T-helper 1 cell (primary cell): ENCODE measurements at regions not wholly inside any gene's neighbourhood (a gene's known extent, or its start where the extent isn't known, plus 50 kb on each side); places are given as distances from the start of the nearest gene placed in this dataset.

Source experiments
- DNase-seq, 5 donors: peaks; one replicate each; pipeline ENCODE4 v3.0.0-alpha.2; 2012 to 2020

- DNase-seq = no peak
These were observed 605.2 kb downstream of the CCDC171 start for GRCh38 chr9:16158093-16158492.

GRCh38 chr9:16161483-16161882 lies 608.6 kb downstream of the CCDC171 start:
- DNase-seq = no peak

GRCh38 chr9:16170119-16170518 lies 617.3 kb downstream of the CCDC171 start:
- no peak for DNase-seq

DNA sequence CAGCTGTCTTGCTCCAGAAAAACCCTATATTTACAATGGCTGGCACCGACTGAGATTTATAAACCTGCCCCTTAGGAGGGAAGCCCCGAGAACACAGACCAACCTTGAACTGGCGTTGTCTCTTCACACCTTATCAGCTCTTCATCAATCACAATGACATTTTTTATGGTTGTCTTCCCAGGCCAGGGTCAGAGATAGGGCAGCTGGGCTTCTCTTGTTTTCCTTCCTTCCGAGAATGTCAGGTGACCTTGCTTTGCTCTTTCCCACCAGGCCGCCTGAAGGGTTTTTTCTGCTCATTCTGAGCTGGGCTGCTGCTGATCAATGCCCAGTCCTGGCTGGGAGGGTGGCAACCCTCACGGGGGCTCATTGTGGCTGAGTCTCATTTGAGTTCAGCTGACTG lies 619.1 kb downstream of the CCDC171 start:
- DNase-seq = no peak

GRCh38 chr9:16172796-16173195 lies 620.0 kb downstream of the CCDC171 start:
- no peak for DNase-seq

DNA sequence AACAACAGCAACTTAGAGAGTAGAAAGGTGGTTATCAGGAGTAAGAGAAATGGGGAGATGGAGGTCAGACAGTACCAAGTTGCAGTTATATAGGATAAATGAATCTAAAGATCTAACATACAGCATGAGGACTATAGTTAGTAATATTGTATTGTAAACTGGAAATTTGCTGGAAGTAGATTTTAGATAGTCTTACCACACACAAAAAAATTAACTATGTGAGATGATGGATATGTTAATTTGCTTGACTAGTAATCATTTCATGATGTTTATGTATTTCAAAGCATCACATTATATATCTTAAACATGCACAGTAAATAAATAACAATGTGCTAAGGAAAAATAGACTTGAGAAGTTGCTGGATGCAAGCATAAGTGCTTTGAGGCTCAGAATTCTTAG lies 622.1 kb downstream of the CCDC171 start:
- DNase-seq = no peak

DNA sequence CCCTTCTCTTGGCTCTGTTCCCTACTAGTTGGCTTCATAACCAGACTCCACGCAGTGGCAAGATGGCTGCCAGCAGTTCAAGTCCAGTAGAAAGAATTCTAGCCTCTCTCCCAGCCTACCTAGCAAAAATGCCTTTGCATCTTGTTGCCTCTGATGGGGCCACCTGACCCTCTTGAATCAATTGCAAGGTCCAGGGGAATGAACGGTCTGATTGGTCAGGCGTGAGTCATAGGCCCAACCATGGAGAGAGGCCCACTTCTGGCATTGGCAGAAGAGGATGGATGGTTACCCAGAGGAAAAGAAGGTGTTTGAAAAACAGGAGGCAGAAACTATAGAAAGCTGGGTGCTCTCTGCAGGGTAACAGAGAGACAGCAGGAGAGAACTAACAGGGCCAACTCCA lies 622.6 kb downstream of the CCDC171 start:
- DNase-seq = no peak

DNA sequence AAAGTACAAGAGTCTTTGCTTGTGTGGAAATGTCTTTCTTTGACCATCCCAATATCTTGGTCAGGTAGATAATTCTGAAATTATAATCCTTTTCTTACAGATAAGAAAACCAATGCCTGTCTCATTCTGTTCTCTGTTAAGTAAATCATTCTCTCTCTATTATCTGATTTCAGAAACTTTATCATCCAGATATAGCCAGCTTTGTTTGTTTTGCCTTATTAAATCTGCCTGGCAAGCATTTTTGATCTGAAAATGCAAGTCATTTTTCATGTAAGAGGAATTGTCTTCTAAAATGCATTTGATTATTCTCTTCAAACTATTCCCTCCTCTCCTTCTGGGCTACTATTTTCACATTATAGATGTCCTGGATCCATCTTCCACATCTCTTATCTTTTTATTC lies 625.5 kb downstream of the CCDC171 start:
- DNase-seq = no peak

- no peak for DNase-seq
These were observed 626.7 kb downstream of the CCDC171 start for GRCh38 chr9:16179566-16179965.

DNA sequence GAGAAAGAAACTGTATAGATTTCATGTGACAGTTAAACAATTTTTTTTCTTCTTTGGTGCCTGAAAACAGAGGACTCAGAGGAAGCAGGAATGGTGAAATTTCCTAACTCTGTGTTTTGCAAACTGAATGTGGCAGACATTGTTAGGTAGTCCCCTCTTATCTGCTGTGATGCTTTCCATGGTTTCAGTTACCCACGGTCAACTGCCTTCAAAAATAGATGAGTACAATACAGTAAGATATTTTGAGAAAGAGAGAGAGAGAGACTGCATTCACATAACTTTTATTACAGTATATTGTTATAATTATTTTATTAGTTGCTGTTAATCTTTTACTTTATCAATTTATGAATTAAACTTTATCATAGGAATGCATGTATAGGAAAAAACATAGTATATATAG lies 627.2 kb downstream of the CCDC171 start:
- DNase-seq = no peak

DNA sequence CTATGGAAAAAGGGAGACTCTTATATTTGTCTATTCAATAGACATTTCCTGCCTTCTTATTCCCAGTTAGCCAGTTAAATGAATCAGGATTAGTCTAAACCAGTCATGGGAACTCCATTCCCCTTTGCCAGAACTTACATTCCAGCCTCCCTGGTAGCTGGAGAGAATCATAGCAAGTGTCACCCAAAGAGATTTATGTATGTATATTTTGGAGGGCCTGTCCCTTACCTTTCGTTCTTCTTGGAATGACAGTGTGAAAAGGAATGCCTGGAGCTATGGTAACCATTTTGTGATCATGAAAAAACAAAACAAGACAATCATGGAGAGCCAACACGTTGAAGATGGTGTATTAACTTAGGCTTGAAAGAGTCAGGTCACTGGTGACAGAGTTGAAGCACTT lies 627.7 kb downstream of the CCDC171 start:
- no peak for DNase-seq

- DNase-seq = no peak
These were observed 628.7 kb downstream of the CCDC171 start for GRCh38 chr9:16181539-16181938.

DNA sequence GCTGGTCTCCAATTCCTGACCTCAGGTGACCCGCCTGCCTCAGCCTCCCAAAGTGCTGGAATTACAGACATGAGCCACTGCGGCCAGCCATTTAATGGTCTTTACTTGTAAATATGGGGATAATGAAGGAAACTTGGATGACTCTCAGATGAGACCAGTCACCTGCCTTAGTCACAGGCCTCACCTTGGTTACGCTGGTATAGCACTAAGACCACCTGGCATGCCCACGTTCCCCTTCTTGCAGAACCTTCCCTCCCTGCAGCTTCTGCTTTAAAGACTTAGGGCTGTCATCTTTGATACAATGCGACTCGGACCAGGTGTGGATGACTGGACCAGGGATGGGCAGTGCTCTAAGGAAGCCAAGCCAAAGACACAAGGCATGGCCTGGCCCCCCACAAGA lies 629.9 kb downstream of the CCDC171 start:
- DNase-seq = no peak

GRCh38 chr9:16184964-16185646 lies 632.3 kb downstream of the CCDC171 start:
- no peak for DNase-seq

DNA sequence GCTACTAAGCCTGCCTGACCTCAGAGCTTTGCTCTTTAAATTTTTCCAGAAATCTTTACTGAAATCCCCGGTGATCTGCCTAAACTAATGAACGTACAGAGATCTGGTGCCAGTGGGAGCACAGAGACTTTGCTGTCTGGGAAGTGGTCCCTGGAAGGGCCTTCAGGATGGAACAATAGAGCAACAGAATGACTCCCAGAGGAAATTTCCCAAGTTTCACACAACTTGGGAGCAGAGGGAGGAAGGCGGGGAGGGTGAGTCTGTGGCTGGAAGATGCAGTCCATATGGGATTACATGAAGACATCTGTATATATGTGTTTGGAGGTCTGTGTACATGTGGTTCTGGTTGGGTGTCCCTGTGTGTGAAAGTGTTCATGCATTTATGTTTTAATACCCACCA lies 638.3 kb downstream of the CCDC171 start:
- no peak for DNase-seq

GRCh38 chr9:16191691-16192402 lies 639.0 kb downstream of the CCDC171 start:
- peak in 1 of 5 donors; percentile 3 for DNase-seq

- no peak for DNase-seq
These were observed 639.7 kb downstream of the CCDC171 start for GRCh38 chr9:16192403-16193017.

- no peak for DNase-seq
These were observed 640.2 kb downstream of the CCDC171 start for GRCh38 chr9:16193066-16193465.

DNA sequence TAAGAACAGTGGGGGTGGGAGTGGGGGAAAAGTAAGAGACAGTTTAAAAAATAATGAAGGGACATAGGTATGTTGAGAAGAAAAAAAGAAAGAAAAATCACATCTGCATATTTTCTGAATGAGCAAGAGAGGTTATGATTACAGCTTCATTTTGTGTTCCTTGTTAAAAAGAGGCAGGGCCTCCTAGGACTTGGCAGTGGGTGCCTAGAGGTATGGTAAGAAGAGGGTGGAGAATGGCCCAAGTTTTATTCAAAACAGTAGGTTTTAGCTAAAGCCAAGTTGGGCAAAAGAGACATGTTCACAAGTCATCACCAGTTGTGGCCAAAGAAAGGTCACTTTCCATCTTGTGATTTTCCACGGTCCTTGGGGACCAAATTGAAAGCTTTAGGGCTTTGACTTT lies 643.4 kb downstream of the CCDC171 start:
- DNase-seq = no peak

DNA sequence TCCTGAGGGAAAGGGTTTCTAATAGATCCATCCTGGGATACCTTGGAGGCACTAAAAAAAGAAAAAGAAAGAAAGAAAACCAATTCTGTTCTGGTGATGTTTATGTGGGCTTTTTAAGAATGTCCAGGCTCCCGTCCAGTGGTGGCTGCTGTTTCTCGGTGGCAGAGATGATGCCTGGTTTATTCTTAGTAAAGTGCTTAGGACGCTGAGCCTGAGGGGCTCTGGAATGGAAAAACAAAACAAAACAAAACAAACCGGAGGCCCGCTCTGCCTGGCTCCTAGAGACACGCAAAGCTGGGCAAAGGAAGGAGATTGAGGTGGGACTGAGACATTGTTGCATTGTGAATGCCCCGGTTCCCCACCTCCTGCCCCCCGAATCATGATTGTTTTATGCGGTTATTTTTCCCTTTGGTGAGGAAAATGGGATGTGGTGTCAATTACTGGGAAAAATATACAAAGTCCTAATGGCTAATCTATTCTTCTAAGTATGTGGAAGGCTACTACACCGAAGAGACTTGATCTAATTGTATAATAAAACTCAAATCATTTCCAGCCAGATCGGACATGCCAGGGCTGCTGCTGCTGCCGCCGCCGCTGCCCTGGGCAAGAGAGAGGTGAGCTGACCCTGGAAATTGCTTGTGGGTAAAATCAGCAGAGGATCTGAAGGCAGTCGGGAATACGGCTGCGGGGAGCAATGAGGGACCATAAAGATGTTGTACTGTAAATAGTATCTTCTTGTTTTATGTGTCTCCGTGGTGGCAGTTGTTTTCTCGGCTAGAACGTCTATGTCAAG lies 644.9 kb downstream of the CCDC171 start:
- no peak for DNase-seq

DNA sequence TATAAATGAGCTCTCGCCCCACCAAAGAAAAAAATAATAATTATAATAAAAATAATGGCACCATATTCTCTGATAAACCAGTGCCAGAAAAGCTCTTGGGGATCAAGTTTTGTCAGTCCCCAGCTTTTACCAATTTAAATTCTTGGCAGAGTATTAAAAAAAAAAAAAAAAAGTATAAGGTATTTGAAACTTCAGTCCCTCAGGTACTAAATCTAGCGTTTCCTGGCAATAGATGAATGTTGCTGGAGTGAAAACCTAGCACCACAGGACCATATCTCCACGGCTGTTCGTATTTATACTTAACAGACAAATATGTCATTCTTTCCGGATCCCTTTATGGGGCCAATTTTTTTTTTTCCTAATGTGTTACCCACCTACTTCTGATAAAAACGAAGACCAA lies 646.2 kb downstream of the CCDC171 start:
- no peak for DNase-seq

- DNase-seq = no peak
These were observed 649.4 kb downstream of the CCDC171 start for GRCh38 chr9:16202221-16202620.
